ENCODE measurements at regions not wholly inside any gene's neighbourhood (a gene's known extent, or its start where the extent isn't known, plus 50 kb on each side); places are given as distances from the start of the nearest gene placed in this dataset.

- Histone ChIP-seq H3K9me3 (replicated peaks in 1 of 2; ENCODE audit: control insufficient read depth in 1 of 2, insufficient read depth in 1 of 2, low read length in 2 of 2) (no peaks in the 10 kb centered on the region), H3K79me2 (ENCODE audit: insufficient read depth, low read length) (no peaks in the 10 kb centered on the region), H4K20me1 (ENCODE audit: insufficient read depth, low read length) (no peaks in the 10 kb centered on the region), H3K4me1 (ENCODE audit: control insufficient read depth in 1 of 2, insufficient read depth in 2 of 2, low read length in 2 of 2) (peaks cover 7 to 11% of the 10 kb centered on the region in 2 donors), H3K36me3 (replicated peaks in 1 of 2; ENCODE audit: control insufficient read depth in 1 of 2, insufficient read depth in 2 of 2, low read length in 2 of 2) (no peaks in the 10 kb centered on the region), H3K27ac (ENCODE audit: low read depth in 1 of 2, low read length in 2 of 2) (no peak overlapping the region), H3K9ac (ENCODE audit: insufficient read depth, low read length, poor library complexity, severe bottlenecking) (no peak overlapping the region), H2AFZ (ENCODE audit: insufficient read depth, low read depth, low read length, poor library complexity, severe bottlenecking) (no peak overlapping the region), H3K4me3 (replicated peaks in 1 of 3; ENCODE audit: low read depth in 2 of 3, low read length in 3 of 3) (no peak overlapping the region), H3K4me2 (replicated peaks; ENCODE audit: extremely low read depth, low read length, poor library complexity, severe bottlenecking) (no peak overlapping the region), H3K27me3 (ENCODE audit: control insufficient read depth in 2 of 2, insufficient read depth in 2 of 2, low read length in 2 of 2) (no peaks in the 10 kb centered on the region)
- Mint-ChIP-seq H3K27me3 (ENCODE audit: low read depth in 3 of 3) (no peaks in the 10 kb centered on the region), H3K36me3 (no peaks in the 10 kb centered on the region), H3K9me3 (peaks cover 0 to 4% (median 2%) of the 10 kb centered on the region in 7 donors), H3K4me3 (no peak overlapping the region), H3K27ac (peak overlapping the region in 2 of 7 donors; percentile 0), H3K4me1 (peaks cover 21% of the 10 kb centered on the region)
- WGBS (ENCODE audit: insufficient coverage), result 100% methylated on average over 3 of the region's 3 CpGs
- no peak for TF ChIP-seq CTCF (IDR thresholded peaks at IDR 0.05)
- intact Hi-C loops (cut with micrococcal nuclease), result no loop called here
- no peak for DNase-seq
Observed at GRCh38 chr3:5750874-5751640, 563.5 kb downstream of the EDEM1 start.

GRCh38 chr3:5754602-5755001 lies 567.1 kb downstream of the EDEM1 start:
- Histone ChIP-seq H3K4me1 (ENCODE audit: control insufficient read depth in 1 of 2, insufficient read depth in 2 of 2, low read length in 2 of 2) (peaks cover 11 to 18% of the 10 kb centered on the region in 2 donors), H3K9ac (ENCODE audit: insufficient read depth, low read length, poor library complexity, severe bottlenecking) (peak overlapping the region; percentile 19), H3K27ac (ENCODE audit: low read depth in 1 of 2, low read length in 2 of 2) (no peak overlapping the region), H3K36me3 (replicated peaks in 1 of 2; ENCODE audit: control insufficient read depth in 1 of 2, insufficient read depth in 2 of 2, low read length in 2 of 2) (no peaks in the 10 kb centered on the region), H3K79me2 (ENCODE audit: insufficient read depth, low read length) (no peaks in the 10 kb centered on the region), H3K9me3 (replicated peaks in 1 of 2; ENCODE audit: control insufficient read depth in 1 of 2, insufficient read depth in 1 of 2, low read length in 2 of 2) (no peaks in the 10 kb centered on the region), H4K20me1 (ENCODE audit: insufficient read depth, low read length) (no peaks in the 10 kb centered on the region), H3K27me3 (ENCODE audit: control insufficient read depth in 2 of 2, insufficient read depth in 2 of 2, low read length in 2 of 2) (no peaks in the 10 kb centered on the region), H3K4me3 (replicated peaks in 1 of 3; ENCODE audit: low read depth in 2 of 3, low read length in 3 of 3) (no peak overlapping the region), H2AFZ (ENCODE audit: insufficient read depth, low read depth, low read length, poor library complexity, severe bottlenecking) (peak overlapping the region; percentile 46), H3K4me2 (replicated peaks; ENCODE audit: extremely low read depth, low read length, poor library complexity, severe bottlenecking) (no peak overlapping the region)
- H3K27ac Mint-ChIP-seq, result peak overlapping the region in 2 of 7 donors; percentile 3 to 4
- intact Hi-C loops (cut with micrococcal nuclease), result no loop called here
- no peaks in the 10 kb centered on the region for H3K27me3 Mint-ChIP-seq (ENCODE audit: low read depth in 3 of 3)
- peak in 2 of 3 donors; percentile 2 to 6 for DNase-seq
- H3K4me3 Mint-ChIP-seq, result peak overlapping the region in 1 of 2 donors; percentile 52
- H3K4me1 Mint-ChIP-seq, result peaks cover 37% of the 10 kb centered on the region
- H3K36me3 Mint-ChIP-seq, result no peaks in the 10 kb centered on the region
- H3K9me3 Mint-ChIP-seq, result peaks cover 0 to 2% (median 0%) of the 10 kb centered on the region in 7 donors
- WGBS (ENCODE audit: insufficient coverage), result 0% methylated on average over 2 of the region's 2 CpGs
- no peak for TF ChIP-seq CTCF (IDR thresholded peaks at IDR 0.05)
